HUES6 (cell line): ENCODE measurements at regions not wholly inside any gene's neighbourhood (a gene's known extent, or its start where the extent isn't known, plus 50 kb on each side); places are given as distances from the start of the nearest gene placed in this dataset.

ENCODE experiments used
- H3K27ac ChIP-seq: 2 replicates; pipeline ENCODE4 v1.7.0; 2013; ENCODE audit warnings: low read depth, mild to moderate bottlenecking, low read length, inconsistent platforms
- H3K27me3 ChIP-seq: 2 replicates; pipeline ENCODE4 v1.6.1; 2013; ENCODE audit warnings: low read length; ENCODE audit not compliant: control insufficient read depth, insufficient read depth
- H3K36me3 ChIP-seq: 2 replicates; pipeline ENCODE4 v1.6.1; 2013; ENCODE audit warnings: low read length; ENCODE audit not compliant: control insufficient read depth, insufficient read depth
- H3K4me1 ChIP-seq: 2 replicates; pipeline ENCODE4 v1.6.1; 2013; ENCODE audit warnings: low read length; ENCODE audit not compliant: control insufficient read depth, insufficient read depth
- H3K4me3 ChIP-seq: 2 replicates; pipeline ENCODE4 v1.5.1; 2013; ENCODE audit warnings: low read depth, low read length
- H3K9ac ChIP-seq: one replicate; pipeline ENCODE4 v1.6.1; 2013; ENCODE audit warnings: mild to moderate bottlenecking, low read length
- H3K9me3 ChIP-seq: 2 replicates; pipeline ENCODE4 v1.6.1; 2013; ENCODE audit warnings: low read depth, low read length; ENCODE audit not compliant: control insufficient read depth, insufficient read depth

DNA sequence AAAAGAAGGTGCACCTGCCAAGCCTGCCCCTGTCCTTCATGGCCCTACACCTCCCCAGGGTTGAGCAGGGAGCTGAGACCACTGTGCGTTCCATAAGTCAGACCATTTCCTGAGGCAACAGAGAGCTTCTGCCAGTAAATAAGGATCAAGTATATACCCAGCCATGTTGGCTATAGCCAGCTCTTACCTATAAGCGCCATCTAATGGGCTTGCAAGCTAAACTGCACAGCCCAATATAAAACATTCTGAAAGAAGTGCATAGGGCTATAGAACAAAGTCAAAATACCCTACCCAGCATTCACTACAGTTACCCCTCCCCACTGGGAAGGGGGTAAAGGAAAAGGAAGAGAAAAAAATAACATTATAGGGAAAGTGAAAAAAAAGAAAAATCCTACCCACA lies 59.3 kb upstream of the SCAF11 start:
- Histone ChIP-seq H3K27ac (no peak overlapping the region), H3K36me3 (no peaks in the 10 kb centered on the region), H3K4me1 (peaks cover 3% of the 10 kb centered on the region; the same call in 1 of the 2 replicates), H3K4me3 (no peak overlapping the region), H3K9me3 (peaks cover 53% of the 10 kb centered on the region), H3K9ac (no peak overlapping the region), H3K27me3 (no peaks in the 10 kb centered on the region)

DNA sequence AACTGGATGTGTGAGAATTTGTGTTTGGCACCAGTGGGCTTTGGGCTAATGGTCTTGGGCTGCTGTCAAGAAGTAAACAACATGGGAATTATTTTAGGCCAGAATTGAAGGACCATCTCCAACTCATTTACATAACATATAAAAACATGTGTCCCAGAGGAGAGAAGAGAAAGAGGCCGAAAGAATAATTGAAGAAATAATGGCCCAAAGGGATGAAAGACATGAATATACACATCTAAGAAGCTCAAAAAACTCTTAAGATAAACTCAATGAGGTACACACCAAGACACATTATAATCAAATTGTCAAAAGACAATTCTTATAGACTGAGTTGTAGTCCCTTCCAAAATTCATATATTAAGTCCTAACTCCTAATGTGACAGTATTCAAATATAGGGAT lies 56.1 kb upstream of the SCAF11 start:
- Histone ChIP-seq H3K4me3 (no peak overlapping the region), H3K27me3 (no peaks in the 10 kb centered on the region), H3K9me3 (peaks cover 54% of the 10 kb centered on the region), H3K36me3 (no peaks in the 10 kb centered on the region), H3K9ac (no peak overlapping the region), H3K4me1 (peaks cover 13% of the 10 kb centered on the region; the same call in 1 of the 2 replicates), H3K27ac (no peak overlapping the region)

GRCh38 chr12:46043972-46044520 lies 53.7 kb upstream of the SCAF11 start:
- Histone ChIP-seq H3K9ac (no peak overlapping the region), H3K9me3 (peaks cover 37% of the 10 kb centered on the region), H3K4me3 (peak overlapping the region; percentile 20; the same call in 1 of the 2 replicates), H3K36me3 (no peaks in the 10 kb centered on the region), H3K27ac (peak overlapping the region; percentile 60; the same call in 1 of the 2 replicates), H3K27me3 (no peaks in the 10 kb centered on the region), H3K4me1 (peaks cover 13% of the 10 kb centered on the region; the same call in 1 of the 2 replicates)
